H1 (cell line): ENCODE measurements at regions not wholly inside any gene's neighbourhood (a gene's known extent, or its start where the extent isn't known, plus 50 kb on each side); places are given as distances from the start of the nearest gene placed in this dataset.
A peak's percentile ranks its signal among the peaks of the same experiment; 100 is the strongest.

Source experiments
- CTCF ChIA-PET: fragments of 300-600 bp; sonication (Branson Sonifier 250); formaldehyde crosslinking; loops from one replicate; lab custom pipeline; 2021; ENCODE audit not compliant: partially characterized antibody; lab: Charles Lee
- POLR2A ChIA-PET: fragments of 300-600 bp; sonication (Branson Sonifier 250); formaldehyde crosslinking; loops from one replicate; lab custom pipeline; 2021; ENCODE audit warnings: inconsistent platforms; ENCODE audit not compliant: partially characterized antibody; lab: Charles Lee
- DNase-seq, 2 experiments: peaks; one replicate each; pipeline versions ENCODE4 v3.0.0 to v3.0.0-alpha.2; 2010 to 2022; ENCODE audit warnings: low spot score in 2 of 2, low read depth in 1 of 2, mixed read lengths in 1 of 2
- FAIRE-seq: peaks from 2 replicates; lab custom pipeline; 2011; peaks lifted over from hg19 to GRCh38; lab: Jason Lieb, UNC
- H2AFZ ChIP-seq: 2 replicates; pipeline ENCODE4 v1.8.1; 2012; ENCODE audit warnings: low read length, inconsistent platforms
- H2AK5ac ChIP-seq: 2 replicates; pipeline ENCODE4 v1.6.1; 2013; ENCODE audit warnings: low read depth, low read length
- H2BK120ac ChIP-seq: replicated peaks from 2 replicates; pipeline ENCODE3; 2013; ENCODE audit warnings: low read depth, low read length, inconsistent platforms
- H2BK12ac ChIP-seq: 2 replicates; pipeline ENCODE4 v1.6.1; 2013; ENCODE audit warnings: low read depth, low read length
- H2BK15ac ChIP-seq: 2 replicates; pipeline ENCODE4 v1.6.1; 2013; ENCODE audit warnings: low read length
- H2BK20ac ChIP-seq: 2 replicates; pipeline ENCODE4 v1.6.1; 2013; ENCODE audit warnings: low read length
- H2BK5ac ChIP-seq: 2 replicates; pipeline ENCODE4 v1.6.1; 2013; ENCODE audit warnings: low read depth, low read length
- H3K14ac ChIP-seq: 2 replicates; pipeline ENCODE4 v1.6.1; 2013; ENCODE audit warnings: inconsistent platforms; ENCODE audit not compliant: insufficient read length
- H3K18ac ChIP-seq: 2 replicates; pipeline ENCODE4 v1.6.1; 2013; ENCODE audit warnings: low read length; ENCODE audit errors: extremely low read depth
- H3K23ac ChIP-seq: 2 replicates; pipeline ENCODE4 v1.6.1; 2013; ENCODE audit warnings: inconsistent platforms; ENCODE audit not compliant: insufficient read length
- H3K23me2 ChIP-seq: 2 replicates; pipeline ENCODE4 v1.6.1; 2013; ENCODE audit warnings: low read depth, low read length
- H3K27ac ChIP-seq: 2 replicates; pipeline ENCODE4 v1.6.1; 2011; ENCODE audit warnings: low read depth, low read length, inconsistent platforms
- H3K27me3 ChIP-seq, 4 experiments: replicated peaks in 1 of 4; 1 replicate in 1 of 4; 2 replicates in 3 of 4; pipeline versions ENCODE4 v1.6.1 to v1.8.1; 2011 to 2013; ENCODE audit warnings: low read length in 3 of 4, mild to moderate bottlenecking in 3 of 4, inconsistent platforms in 2 of 4, mixed read lengths in 2 of 4, moderate library complexity in 1 of 4; ENCODE audit not compliant: control insufficient read depth in 3 of 4, insufficient read depth in 3 of 4; ENCODE audit errors: extremely low read depth in 1 of 4
- H3K36me3 ChIP-seq, 4 experiments: 2 replicates each; pipeline versions ENCODE4 v1.6.1 to v1.8.1; 2011 to 2013; ENCODE audit warnings: mild to moderate bottlenecking in 4 of 4, low read length in 3 of 4, moderate library complexity in 2 of 4, control low read depth in 1 of 4, inconsistent platforms in 1 of 4; ENCODE audit not compliant: insufficient read depth in 4 of 4, control insufficient read depth in 2 of 4
- H3K4ac ChIP-seq: replicated peaks from 2 replicates; pipeline ENCODE3; 2013; ENCODE audit warnings: low read length, low read depth, mixed read lengths, inconsistent platforms; ENCODE audit not compliant: insufficient read length
- H3K4me1 ChIP-seq, 4 experiments: replicated peaks in 1 of 4; 1 replicate in 1 of 4; 2 replicates in 3 of 4; pipeline versions ENCODE4 v1.6.1 to v1.8.1; 2011 to 2013; ENCODE audit warnings: low read length in 3 of 4, inconsistent platforms in 2 of 4, mixed read lengths in 1 of 4; ENCODE audit not compliant: insufficient read depth in 4 of 4, control insufficient read depth in 3 of 4
- H3K4me2 ChIP-seq, 2 experiments: 2 replicates each; pipeline versions ENCODE4 v1.6.1 to v1.8.1; 2011 to 2013; ENCODE audit warnings: low read depth in 2 of 2, low read length in 2 of 2, control low read depth in 1 of 2, inconsistent platforms in 1 of 2, mild to moderate bottlenecking in 1 of 2; ENCODE audit not compliant: insufficient read depth in 1 of 2
- H3K4me3 ChIP-seq, 4 experiments: fragments of 200-600, 300-600 bp in 1 of 4; sonication (generic), shearing (Covaris generic), sonication (Bioruptor Twin) in 1 of 4; 2 replicates each; pipeline versions ENCODE4 v1.5.1 to v1.8.1; 2011 to 2016; ENCODE audit warnings: low read length in 4 of 4, low read depth in 3 of 4, control low read depth in 2 of 4, inconsistent platforms in 2 of 4, mild to moderate bottlenecking in 2 of 4, mixed read lengths in 1 of 4, moderate library complexity in 1 of 4; ENCODE audit not compliant: insufficient read depth in 2 of 4; ENCODE audit errors: extremely low read depth in 1 of 4
- H3K56ac ChIP-seq: replicated peaks from 2 replicates; pipeline ENCODE3; 2013; ENCODE audit warnings: low read depth, mild to moderate bottlenecking, mixed read lengths, low read length, inconsistent platforms; ENCODE audit not compliant: insufficient read length
- H3K79me1 ChIP-seq: 2 replicates; pipeline ENCODE4 v1.6.1; 2013; ENCODE audit warnings: low read depth, low read length, control low read depth
- H3K79me2 ChIP-seq, 2 experiments: 2 replicates each; pipeline versions ENCODE4 v1.6.1 to v1.8.1; 2012 to 2013; ENCODE audit warnings: low read length in 2 of 2, mild to moderate bottlenecking in 2 of 2, inconsistent platforms in 1 of 2; ENCODE audit not compliant: insufficient read depth in 2 of 2, control insufficient read depth in 1 of 2
- H3K9ac ChIP-seq, 4 experiments: replicated peaks in 1 of 4; 1 replicate in 1 of 4; 2 replicates in 3 of 4; pipeline versions ENCODE4 v1.6.1 to v1.8.1; 2011 to 2013; ENCODE audit warnings: low read depth in 3 of 4, low read length in 3 of 4, control low read depth in 2 of 4, mild to moderate bottlenecking in 2 of 4, moderate library complexity in 2 of 4, inconsistent platforms in 1 of 4; ENCODE audit errors: extremely low read depth in 1 of 4
- H3K9me3 ChIP-seq, 2 experiments: 2 replicates each; pipeline versions ENCODE4 v1.6.1 to v1.8.1; 2012 to 2013; ENCODE audit warnings: mild to moderate bottlenecking in 2 of 2, moderate library complexity in 2 of 2, control low read depth in 1 of 2, inconsistent platforms in 1 of 2, low read depth in 1 of 2, low read length in 1 of 2, mixed read lengths in 1 of 2; ENCODE audit not compliant: insufficient read depth in 2 of 2
- H4K20me1 ChIP-seq, 2 experiments: replicated peaks in 1 of 2; 2 replicates each; pipeline versions ENCODE3 to v1.8.1; 2011 to 2013; ENCODE audit warnings: inconsistent platforms in 2 of 2, low read length in 2 of 2, mild to moderate bottlenecking in 1 of 2; ENCODE audit not compliant: insufficient read depth in 2 of 2, control insufficient read depth in 1 of 2
- H4K5ac ChIP-seq: 2 replicates; pipeline ENCODE4 v1.6.1; 2013; ENCODE audit warnings: low read length, low read depth, mixed read lengths, inconsistent platforms; ENCODE audit not compliant: insufficient read length
- H4K8ac ChIP-seq: 2 replicates; pipeline ENCODE4 v1.8.0; 2013; ENCODE audit warnings: mild to moderate bottlenecking, moderate library complexity, low read length, inconsistent platforms; ENCODE audit not compliant: insufficient read depth; ENCODE audit errors: extremely low read depth
- H4K91ac ChIP-seq: replicated peaks from 2 replicates; pipeline ENCODE3; 2013; ENCODE audit warnings: low read length, mixed read lengths, inconsistent platforms; ENCODE audit not compliant: insufficient read length
- BRCA1 ChIP-seq: IDR thresholded peaks from 2 replicates; pipeline ENCODE4 v1.6.1; 2012; ENCODE audit warnings: low read depth, low read length, improper control_type of control experiment
- CREB1 ChIP-seq: IDR thresholded peaks from 2 replicates; pipeline ENCODE4 v1.6.1; 2012; ENCODE audit warnings: inconsistent platforms
- FOSL1 ChIP-seq: IDR thresholded peaks from 2 replicates; pipeline ENCODE4 v1.6.1; 2011; ENCODE audit warnings: mild to moderate bottlenecking, low read depth, low read length, moderate library complexity; ENCODE audit not compliant: insufficient read depth
- GTF2F1 ChIP-seq: IDR thresholded peaks from 2 replicates; pipeline ENCODE4 v1.6.1; 2012; ENCODE audit warnings: low read depth, low read length, improper control_type of control experiment, borderline replicate concordance
- POLR2AphosphoS5 ChIP-seq: IDR thresholded peaks from 2 replicates; pipeline ENCODE4 v1.6.1; 2011; ENCODE audit warnings: low read depth, low read length
- POU5F1 ChIP-seq: IDR thresholded peaks from 2 replicates; pipeline ENCODE4 v1.6.1; 2011; ENCODE audit warnings: low read depth, mild to moderate bottlenecking, low read length, moderate library complexity
- RFX5 ChIP-seq: IDR thresholded peaks from 2 replicates; pipeline ENCODE4 v1.6.1; 2011; ENCODE audit warnings: low read depth, low read length, improper control_type of control experiment, borderline replicate concordance
- SRF ChIP-seq: IDR thresholded peaks from 2 replicates; pipeline ENCODE4 v1.6.1; 2011; ENCODE audit warnings: mild to moderate bottlenecking, low read depth, low read length, moderate library complexity
- SUZ12 ChIP-seq: fragments of 200-600 bp; sonication (generic); IDR thresholded peaks from 2 replicates; pipeline ENCODE4 v1.6.1; 2012; ENCODE audit warnings: mild to moderate bottlenecking, inconsistent platforms, low read length, moderate library complexity, mixed read lengths
- WGBS, 2 experiments: shearing (Covaris generic) in 1 of 2; methylation state at CpG; one replicate each; pipeline versions ENCODE4 v1.1.6 to v1.1.7; 2013 to 2015; ENCODE audit warnings: low lambda C conversion rate in 2 of 2, mixed read lengths in 2 of 2, inconsistent platforms in 1 of 2, low coverage in 1 of 2, missing lambda C conversion rate in 1 of 2; ENCODE audit not compliant: insufficient replicate concordance in 2 of 2, insufficient coverage in 1 of 2, insufficient read length in 1 of 2; ENCODE audit errors: extremely low coverage in 1 of 2, missing lambda C conversion rate in 1 of 2; 5-methylcytosine and 5-hydroxymethylcytosine counted together

GRCh38 chr5:1638658-1639400 lies 115.1 kb upstream of the LPCAT1 start:
- Histone ChIP-seq H3K36me3 (no peaks in the 10 kb centered on the region), H2AK5ac (no peak overlapping the region), H3K9me3 (no peaks in the 10 kb centered on the region), H2BK20ac (no peak overlapping the region), H4K91ac (no peak overlapping the region), H3K79me1 (no peaks in the 10 kb centered on the region), H3K79me2 (no peaks in the 10 kb centered on the region), H3K14ac (no peak overlapping the region), H4K8ac (peak overlapping the region; percentile 51; the same call in 1 of the 2 replicates), H2BK15ac (no peak overlapping the region), H2BK5ac (no peak overlapping the region), H3K18ac (no peak overlapping the region), H2BK120ac (no peak overlapping the region), H4K20me1 (no peaks in the 10 kb centered on the region), H3K9ac (no peak overlapping the region), H3K4me1 (peaks cover 0 to 23% (median 7%) of the 10 kb centered on the region in 4 experiments; a peak in 6 of 7 replicates), H3K4ac (no peak overlapping the region), H3K27ac (no peak overlapping the region), H3K4me3 (no peak overlapping the region)
- WGBS, 2 experiments, result 97% methylated on average over 23 of the region's 23 CpGs; no CpG with 5 or more reads in 1 of the 2 experiments
- CTCF ChIA-PET, result interaction anchor here (1.4 to 3.9 kb wide), 4 partner anchors 15 to 159 kb away, joined by 3 to 17 read pairs (median 6); no protein-coding TSS in a partner anchor
- no peak for FAIRE-seq
- TF ChIP-seq BRCA1, result no peak
- TF ChIP-seq GTF2F1, result no peak
- no peak for TF ChIP-seq POU5F1
- TF ChIP-seq POLR2AphosphoS5, result no peak
- no peak for TF ChIP-seq RFX5
- no peak for TF ChIP-seq CREB1
- no peak for TF ChIP-seq SRF
- TF ChIP-seq FOSL1, result no peak
- TF ChIP-seq SUZ12, result no peak
- TF ChIP-seq, all 59 proteins: peak for 0
- no peak overlapping the region for H2AFZ ChIP-seq
- H4K5ac ChIP-seq, result no peak overlapping the region
- no peak overlapping the region for H3K4me2 ChIP-seq
- no peaks in the 10 kb centered on the region for H3K23me2 ChIP-seq
- no peak overlapping the region; the same call in 1 of the 2 replicates for H2BK12ac ChIP-seq
- no peak overlapping the region for H3K23ac ChIP-seq
- no peak overlapping the region for H3K56ac ChIP-seq
- POLR2A ChIA-PET, result no interaction called here
- no peak for DNase-seq
- peaks cover 0 to 11% (median 6%) of the 10 kb centered on the region in 4 experiments; a peak in 6 of 7 replicates for H3K27me3 ChIP-seq
